IPS-15b (cell line): ENCODE measurements at regions not wholly inside any gene's neighbourhood (a gene's known extent, or its start where the extent isn't known, plus 50 kb on each side); places are given as distances from the start of the nearest gene placed in this dataset.

ENCODE experiments used
- H3K27me3 ChIP-seq: one replicate; pipeline ENCODE4 v1.6.1; 2013; ENCODE audit warnings: low read length; ENCODE audit not compliant: control insufficient read depth, insufficient read depth
- H3K36me3 ChIP-seq: one replicate; pipeline ENCODE4 v1.6.1; 2013; ENCODE audit warnings: low read length; ENCODE audit not compliant: control insufficient read depth, insufficient read depth
- H3K4me1 ChIP-seq: one replicate; pipeline ENCODE4 v1.6.1; 2013; ENCODE audit warnings: mild to moderate bottlenecking, low read length; ENCODE audit not compliant: control insufficient read depth, insufficient read depth
- H3K4me3 ChIP-seq: one replicate; pipeline ENCODE4 v1.5.1; 2013; ENCODE audit warnings: low read depth, low read length
- H3K9ac ChIP-seq: one replicate; pipeline ENCODE4 v1.6.1; 2013; ENCODE audit warnings: low read depth, mild to moderate bottlenecking, low read length
- H3K9me3 ChIP-seq: one replicate; pipeline ENCODE4 v1.6.1; 2013; ENCODE audit warnings: mild to moderate bottlenecking, low read length; ENCODE audit not compliant: control insufficient read depth, insufficient read depth

DNA sequence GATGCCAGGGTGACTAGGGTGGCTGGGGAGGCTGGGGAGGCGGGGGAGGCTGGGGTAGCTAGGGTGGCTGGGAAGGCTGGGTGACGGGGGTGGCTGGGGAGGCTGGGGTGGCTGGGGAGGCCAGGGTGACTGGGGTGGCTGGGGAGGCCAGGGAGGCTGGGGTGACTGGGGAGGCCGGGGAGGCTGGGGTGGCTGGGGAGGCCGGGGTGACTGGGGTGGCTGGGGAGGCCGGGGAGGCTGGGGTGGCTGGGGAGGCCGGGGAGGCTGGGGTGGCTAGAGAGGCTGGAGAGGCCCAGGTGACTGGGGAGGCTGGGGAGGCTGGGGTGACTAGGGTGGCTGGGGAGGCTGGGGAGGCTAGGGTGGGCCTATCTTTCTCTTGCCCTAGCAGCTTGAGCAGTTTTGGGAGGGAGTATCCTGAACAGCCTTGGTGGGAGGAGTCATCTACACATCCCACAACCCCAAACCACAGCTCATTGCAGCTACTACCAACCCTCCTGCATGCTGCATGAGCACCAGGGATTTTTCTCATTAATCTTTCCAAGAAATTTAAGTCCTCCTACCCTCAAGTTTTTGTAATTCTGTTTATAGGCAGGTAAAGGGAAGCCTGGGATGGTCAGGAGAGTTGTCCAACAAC lies 203.2 kb upstream of the IRX1 start:
- no peak overlapping the region for H3K4me3 ChIP-seq
- no peaks in the 10 kb centered on the region for H3K27me3 ChIP-seq
- H3K36me3 ChIP-seq, result no peaks in the 10 kb centered on the region
- H3K9ac ChIP-seq, result no peak overlapping the region
- H3K9me3 ChIP-seq, result no peaks in the 10 kb centered on the region
- no peaks in the 10 kb centered on the region for H3K4me1 ChIP-seq

- Histone ChIP-seq H3K36me3 (no peaks in the 10 kb centered on the region), H3K9me3 (no peaks in the 10 kb centered on the region), H3K9ac (no peak overlapping the region), H3K4me1 (no peaks in the 10 kb centered on the region), H3K4me3 (no peak overlapping the region), H3K27me3 (no peaks in the 10 kb centered on the region)
Observed at GRCh38 chr5:3391210-3391609, 204.4 kb upstream of the IRX1 start.

- Histone ChIP-seq H3K9ac (no peak overlapping the region), H3K4me3 (no peak overlapping the region), H3K9me3 (no peaks in the 10 kb centered on the region), H3K36me3 (no peaks in the 10 kb centered on the region), H3K4me1 (no peaks in the 10 kb centered on the region), H3K27me3 (no peaks in the 10 kb centered on the region)
Observed at GRCh38 chr5:3389471-3390026, 206.1 kb upstream of the IRX1 start.

DNA sequence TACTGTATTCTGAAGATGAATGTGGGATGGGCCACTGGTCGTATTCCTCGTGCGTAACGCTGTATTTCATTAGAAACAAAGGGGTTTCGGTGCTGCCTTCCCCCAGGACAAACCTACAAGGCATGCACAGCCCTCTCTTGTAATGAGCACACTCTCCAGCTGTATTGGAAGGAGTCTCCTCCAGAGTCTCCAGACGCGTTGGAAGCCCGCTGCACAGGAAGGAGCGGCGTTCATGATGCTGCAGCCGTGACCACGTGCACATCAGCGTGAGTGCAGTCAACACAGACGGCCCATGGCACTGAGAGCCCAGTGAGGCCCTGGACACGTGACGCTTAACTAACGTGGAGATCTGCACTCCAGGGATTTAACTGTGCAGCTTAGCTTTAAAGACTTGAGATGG lies 209.0 kb upstream of the IRX1 start:
- Histone ChIP-seq H3K9ac (no peak overlapping the region), H3K9me3 (no peaks in the 10 kb centered on the region), H3K27me3 (no peaks in the 10 kb centered on the region), H3K36me3 (no peaks in the 10 kb centered on the region), H3K4me3 (no peak overlapping the region), H3K4me1 (no peaks in the 10 kb centered on the region)

DNA sequence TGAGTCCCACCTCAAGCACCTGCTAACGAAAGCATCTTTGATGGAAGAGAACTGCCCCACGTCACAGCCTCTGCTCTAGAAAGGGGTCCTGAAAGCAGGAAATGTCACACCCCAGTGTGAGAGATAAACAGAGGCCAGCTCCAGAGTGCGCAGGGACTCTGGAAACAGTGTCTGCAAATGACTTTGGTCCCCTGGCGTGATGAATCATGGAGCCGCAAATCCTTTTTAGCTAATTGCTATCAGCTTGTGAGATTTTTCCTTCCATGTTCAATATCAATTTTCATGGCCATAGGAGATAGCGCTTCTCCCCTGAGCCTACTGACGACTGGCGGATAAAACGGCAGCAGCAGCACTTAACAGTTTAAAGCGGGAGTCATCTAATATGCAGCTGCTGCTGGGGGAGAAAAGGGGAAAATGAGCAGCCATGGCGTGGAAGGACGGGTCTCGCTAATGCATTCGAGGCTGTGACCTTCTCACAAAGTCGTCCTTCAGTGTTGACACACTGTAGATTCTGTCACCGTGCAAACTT lies 209.6 kb upstream of the IRX1 start:
- Histone ChIP-seq H3K27me3 (no peaks in the 10 kb centered on the region), H3K4me1 (no peaks in the 10 kb centered on the region), H3K4me3 (no peak overlapping the region), H3K9ac (no peak overlapping the region), H3K9me3 (no peaks in the 10 kb centered on the region), H3K36me3 (no peaks in the 10 kb centered on the region)

GRCh38 chr5:3384531-3384930 lies 211.1 kb upstream of the IRX1 start:
- Histone ChIP-seq H3K4me1 (no peaks in the 10 kb centered on the region), H3K27me3 (no peaks in the 10 kb centered on the region), H3K9ac (no peak overlapping the region), H3K4me3 (no peak overlapping the region), H3K9me3 (no peaks in the 10 kb centered on the region), H3K36me3 (no peaks in the 10 kb centered on the region)

GRCh38 chr5:3382782-3383181 lies 212.8 kb upstream of the IRX1 start:
- H3K4me3 ChIP-seq, result no peak overlapping the region
- H3K9me3 ChIP-seq, result no peaks in the 10 kb centered on the region
- no peak overlapping the region for H3K9ac ChIP-seq
- H3K36me3 ChIP-seq, result no peaks in the 10 kb centered on the region
- H3K27me3 ChIP-seq, result no peaks in the 10 kb centered on the region
- no peaks in the 10 kb centered on the region for H3K4me1 ChIP-seq

DNA sequence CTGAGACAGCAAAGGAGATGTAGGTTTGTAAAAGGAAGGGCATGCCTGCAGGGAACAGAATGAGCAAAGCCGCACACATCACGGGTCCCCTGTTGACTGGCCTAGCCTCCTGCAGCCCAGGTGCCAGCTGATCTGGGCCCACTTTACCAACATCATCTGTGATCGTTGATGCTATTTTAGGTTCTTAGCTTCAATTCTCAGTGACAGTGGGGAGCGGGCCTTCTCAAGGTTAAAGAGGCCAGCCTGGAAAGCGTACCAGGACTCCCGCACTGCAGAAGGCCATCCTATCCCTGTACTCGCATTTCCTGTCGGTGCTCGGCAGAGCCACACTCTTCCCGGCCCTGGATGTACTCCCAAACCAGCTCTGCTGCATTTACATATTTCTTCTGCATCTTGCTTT lies 213.5 kb upstream of the IRX1 start:
- no peaks in the 10 kb centered on the region for H3K27me3 ChIP-seq
- H3K4me1 ChIP-seq, result no peaks in the 10 kb centered on the region
- H3K9ac ChIP-seq, result no peak overlapping the region
- H3K4me3 ChIP-seq, result no peak overlapping the region
- no peaks in the 10 kb centered on the region for H3K36me3 ChIP-seq
- H3K9me3 ChIP-seq, result no peaks in the 10 kb centered on the region

DNA sequence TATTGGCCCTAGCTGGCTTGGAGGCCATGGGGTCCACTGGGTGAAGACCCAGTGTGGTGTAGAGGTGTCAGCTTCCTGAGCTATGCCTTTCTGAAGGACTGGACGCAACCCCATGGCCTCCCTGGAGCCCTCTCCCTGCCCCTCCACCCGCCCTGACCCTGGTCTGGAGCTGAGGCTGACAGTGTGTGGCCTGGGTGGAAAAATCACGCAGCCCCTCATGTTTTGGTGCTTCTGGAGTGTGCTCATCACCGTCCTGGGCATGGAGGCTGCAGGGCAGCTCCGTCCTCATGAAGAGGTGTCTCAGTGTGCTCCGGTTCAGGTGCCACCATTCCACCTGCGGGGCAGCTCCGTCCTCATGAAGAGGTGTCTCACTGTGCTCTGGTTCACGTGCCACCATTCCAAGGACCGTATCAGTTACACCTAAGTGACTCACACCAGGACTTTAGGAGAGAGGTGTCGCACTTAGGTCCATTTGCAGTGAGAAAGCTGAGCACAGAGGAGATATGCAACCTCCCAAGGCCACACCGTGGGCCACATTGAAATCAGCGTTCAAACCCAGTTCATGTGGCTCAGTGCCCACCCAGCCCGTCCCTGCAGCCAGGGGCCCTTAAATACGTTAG lies 214.3 kb upstream of the IRX1 start:
- H3K4me3 ChIP-seq, result no peak overlapping the region
- no peaks in the 10 kb centered on the region for H3K9me3 ChIP-seq
- no peaks in the 10 kb centered on the region for H3K4me1 ChIP-seq
- H3K27me3 ChIP-seq, result no peaks in the 10 kb centered on the region
- H3K36me3 ChIP-seq, result no peaks in the 10 kb centered on the region
- H3K9ac ChIP-seq, result no peak overlapping the region

GRCh38 chr5:3380689-3381088 lies 214.9 kb upstream of the IRX1 start:
- Histone ChIP-seq H3K36me3 (no peaks in the 10 kb centered on the region), H3K27me3 (no peaks in the 10 kb centered on the region), H3K9ac (no peak overlapping the region), H3K4me1 (no peaks in the 10 kb centered on the region), H3K9me3 (no peaks in the 10 kb centered on the region), H3K4me3 (no peak overlapping the region)

GRCh38 chr5:3377831-3378230 lies 217.8 kb upstream of the IRX1 start:
- H3K4me3 ChIP-seq, result no peak overlapping the region
- H3K9me3 ChIP-seq, result no peaks in the 10 kb centered on the region
- no peaks in the 10 kb centered on the region for H3K4me1 ChIP-seq
- H3K36me3 ChIP-seq, result no peaks in the 10 kb centered on the region
- no peaks in the 10 kb centered on the region for H3K27me3 ChIP-seq
- H3K9ac ChIP-seq, result no peak overlapping the region

GRCh38 chr5:3377176-3377575 lies 218.5 kb upstream of the IRX1 start:
- H3K9me3 ChIP-seq, result no peaks in the 10 kb centered on the region
- no peaks in the 10 kb centered on the region for H3K36me3 ChIP-seq
- no peaks in the 10 kb centered on the region for H3K27me3 ChIP-seq
- H3K4me3 ChIP-seq, result no peak overlapping the region
- no peak overlapping the region for H3K9ac ChIP-seq
- no peaks in the 10 kb centered on the region for H3K4me1 ChIP-seq
